ENCODE measurements at regions not wholly inside any gene's neighbourhood (a gene's known extent, or its start where the extent isn't known, plus 50 kb on each side); places are given as distances from the start of the nearest gene placed in this dataset.

DNA sequence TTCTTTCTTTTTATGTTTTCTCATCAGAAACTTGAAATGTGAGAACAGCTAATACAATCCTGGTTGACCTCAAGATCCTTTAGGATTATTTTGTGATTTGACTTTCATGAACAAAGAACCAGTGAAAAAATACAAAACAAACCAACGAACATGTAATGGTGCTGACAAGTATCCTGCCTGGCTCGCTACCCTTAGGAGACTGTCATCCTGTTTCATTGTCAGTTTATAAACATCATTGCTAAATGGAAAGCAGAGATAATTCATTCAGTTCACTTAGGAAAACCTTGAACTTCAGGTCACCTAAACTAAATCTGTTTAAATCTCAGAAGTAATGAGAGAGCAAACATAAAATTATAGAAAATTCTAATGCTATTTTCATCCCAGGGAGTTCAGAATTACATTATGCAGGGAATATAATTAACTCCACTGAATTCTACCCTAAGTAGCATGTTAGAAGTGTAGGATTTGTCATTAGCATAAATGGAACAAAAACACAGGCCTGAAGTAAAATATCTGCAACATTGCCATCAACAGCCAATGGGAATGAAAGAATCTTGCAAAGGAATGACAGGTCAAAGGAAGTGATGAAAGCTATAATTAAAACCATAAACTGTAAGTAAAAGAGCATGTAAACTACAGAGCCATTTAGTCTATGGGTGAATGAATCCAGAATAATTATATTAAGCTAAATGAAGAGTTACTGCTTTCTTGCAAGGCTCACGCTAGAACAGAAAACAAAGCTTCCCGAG lies 401.2 kb upstream of the MANEA start:
- WGBS, 3 donors = 37 to 51% (median 41%) methylated on average over 4 of the region's 4 CpGs
- no peak for TF ChIP-seq EP300 (IDR thresholded peaks at IDR 0.05)
- TF ChIP-seq CTCF (IDR thresholded peaks at IDR 0.05) = no peak
- no peak for TF ChIP-seq POLR2A (IDR thresholded peaks at IDR 0.05)
- no peaks in the 10 kb centered on the region for H3K27me3 ChIP-seq
- DNase-seq = no peak
- no peak overlapping the region for H3K4me3 ChIP-seq
- no peaks in the 10 kb centered on the region for H3K4me1 ChIP-seq (ENCODE audit: insufficient read depth)
- H3K36me3 ChIP-seq = no peaks in the 10 kb centered on the region
- H3K27ac ChIP-seq = no peak overlapping the region
- intact Hi-C loops (cut with DNase I) = no loop called here
- H3K9me3 ChIP-seq = no peaks in the 10 kb centered on the region

- H3K27me3 ChIP-seq = no peaks in the 10 kb centered on the region
- H3K4me1 ChIP-seq (ENCODE audit: insufficient read depth) = no peaks in the 10 kb centered on the region
- H3K27ac ChIP-seq = no peak overlapping the region
- TF ChIP-seq POLR2A (IDR thresholded peaks at IDR 0.05) (no peak), CTCF (IDR thresholded peaks at IDR 0.05) (no peak), EP300 (IDR thresholded peaks at IDR 0.05) (no peak)
- WGBS, 3 donors = 54 to 72% (median 57%) methylated on average over 2 of the region's 2 CpGs
- H3K4me3 ChIP-seq = no peak overlapping the region
- no peaks in the 10 kb centered on the region for H3K36me3 ChIP-seq
- no peaks in the 10 kb centered on the region for H3K9me3 ChIP-seq
- intact Hi-C loops (cut with DNase I) = no loop called here
- DNase-seq = no peak
These were observed 391.5 kb upstream of the MANEA start for GRCh38 chr6:95185874-95186273.

- intact Hi-C loops (cut with DNase I) = no loop called here
- no peak for DNase-seq
- H3K4me1 ChIP-seq (ENCODE audit: insufficient read depth) = no peaks in the 10 kb centered on the region
- H3K4me3 ChIP-seq = no peak overlapping the region
- no peaks in the 10 kb centered on the region for H3K36me3 ChIP-seq
- 43 to 64% (median 52%) methylated on average over 1 of the region's 1 CpG for WGBS, 3 donors
- no peak overlapping the region for H3K27ac ChIP-seq
- H3K9me3 ChIP-seq = no peaks in the 10 kb centered on the region
- no peak for TF ChIP-seq POLR2A (IDR thresholded peaks at IDR 0.05)
- TF ChIP-seq CTCF (IDR thresholded peaks at IDR 0.05) = no peak
- TF ChIP-seq EP300 (IDR thresholded peaks at IDR 0.05) = no peak
- no peaks in the 10 kb centered on the region for H3K27me3 ChIP-seq
These were observed 390.6 kb upstream of the MANEA start for GRCh38 chr6:95186710-95187109.

GRCh38 chr6:95197590-95197989 lies 379.7 kb upstream of the MANEA start:
- Histone ChIP-seq H3K36me3 (no peaks in the 10 kb centered on the region), H3K4me3 (no peak overlapping the region), H3K27ac (no peak overlapping the region), H3K9me3 (no peaks in the 10 kb centered on the region), H3K4me1 (ENCODE audit: insufficient read depth) (no peaks in the 10 kb centered on the region), H3K27me3 (no peaks in the 10 kb centered on the region)
- 81 to 87% (median 84%) methylated on average over 3 of the region's 3 CpGs for WGBS, 3 donors
- intact Hi-C loops (cut with DNase I) = no loop called here
- TF ChIP-seq EP300 (IDR thresholded peaks at IDR 0.05) (no peak), CTCF (IDR thresholded peaks at IDR 0.05) (no peak), POLR2A (IDR thresholded peaks at IDR 0.05) (no peak)
- DNase-seq = no peak

Data from ovary (tissue), 7 donors.